ENCODE measurements at regions not wholly inside any gene's neighbourhood (a gene's known extent, or its start where the extent isn't known, plus 50 kb on each side); places are given as distances from the start of the nearest gene placed in this dataset.

- TF ChIP-seq CTCF (IDR thresholded peaks at IDR 0.05) (no peak), EZH2 (IDR thresholded peaks at IDR 0.05) (no peak), EZH2phosphoT487 (IDR thresholded peaks at IDR 0.05) (no peak)
Measured at GRCh38 chr22:22830193-22830592, 57.4 kb upstream of the IGLL5 start.

All from neural progenitor cell (in vitro differentiated cells).